ENCODE measurements at regions not wholly inside any gene's neighbourhood (a gene's known extent, or its start where the extent isn't known, plus 50 kb on each side); places are given as distances from the start of the nearest gene placed in this dataset.
"Not testable (repeated sequence)": the region's sequence is repeated elsewhere in the genome, so short reads cannot be mapped to it uniquely, and the experiment has no call there.

DNA sequence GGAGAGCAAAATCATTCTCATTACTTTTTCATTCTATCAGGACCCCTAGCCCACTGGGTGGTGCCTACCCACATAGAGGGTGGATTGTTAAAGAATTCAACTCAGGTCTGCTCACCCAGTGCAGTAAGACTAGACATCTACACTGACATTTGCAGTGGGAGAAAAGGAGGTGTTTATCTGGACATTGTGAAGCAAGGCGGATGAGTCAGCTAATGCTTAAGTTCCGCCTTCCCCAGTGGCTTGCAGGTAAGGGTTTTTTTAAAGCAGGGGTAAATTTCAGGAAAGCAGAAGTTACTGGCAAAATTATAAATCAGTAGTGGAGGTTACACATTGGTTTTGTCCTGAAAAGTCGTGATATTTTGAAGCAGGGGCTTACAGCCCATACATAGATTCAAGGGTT, 359.2 kb upstream of the NPAP1 start:
- not testable (repeated sequence) for DNase-seq

DNA sequence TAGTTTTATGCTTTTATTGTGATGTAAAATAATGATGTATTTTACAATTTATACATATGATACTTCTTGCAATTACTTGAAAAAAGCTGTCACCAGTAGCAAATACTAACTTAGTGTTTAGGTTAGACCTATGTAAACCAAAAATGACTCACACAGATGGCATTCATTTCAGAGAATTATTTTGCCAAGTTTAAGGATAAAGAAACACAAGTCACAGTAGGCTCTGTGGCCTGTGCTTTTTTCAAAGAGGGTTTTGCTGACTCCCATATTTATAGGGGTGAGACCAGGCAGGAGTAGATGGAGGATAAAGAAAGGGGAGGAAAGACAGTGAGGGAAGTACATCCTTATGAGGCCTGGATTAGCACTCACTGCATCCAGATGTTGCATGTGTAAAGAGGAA, 356.6 kb upstream of the NPAP1 start:
- peak; percentile 0 for DNase-seq

DNA sequence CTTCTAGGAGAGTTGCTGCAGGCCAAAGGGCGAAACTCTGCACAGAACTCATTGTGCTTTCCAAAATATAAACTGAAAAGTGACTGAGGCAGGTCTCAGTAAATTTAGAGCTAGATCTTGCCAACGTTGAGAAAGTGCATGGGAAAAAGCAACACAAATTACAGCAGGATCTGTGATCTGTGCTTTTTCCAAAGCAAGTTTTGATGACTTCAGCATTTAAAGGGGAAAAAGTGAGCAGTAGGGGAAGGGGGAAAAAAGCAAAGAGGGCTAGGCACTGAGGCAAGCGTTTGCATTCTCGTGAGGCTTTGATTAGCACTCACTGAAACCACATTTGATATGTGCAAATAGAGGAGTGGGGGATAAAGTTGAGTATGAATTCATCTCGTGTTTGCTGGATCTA, 351.5 kb upstream of the NPAP1 start:
- DNase-seq, result not testable (repeated sequence)

DNA sequence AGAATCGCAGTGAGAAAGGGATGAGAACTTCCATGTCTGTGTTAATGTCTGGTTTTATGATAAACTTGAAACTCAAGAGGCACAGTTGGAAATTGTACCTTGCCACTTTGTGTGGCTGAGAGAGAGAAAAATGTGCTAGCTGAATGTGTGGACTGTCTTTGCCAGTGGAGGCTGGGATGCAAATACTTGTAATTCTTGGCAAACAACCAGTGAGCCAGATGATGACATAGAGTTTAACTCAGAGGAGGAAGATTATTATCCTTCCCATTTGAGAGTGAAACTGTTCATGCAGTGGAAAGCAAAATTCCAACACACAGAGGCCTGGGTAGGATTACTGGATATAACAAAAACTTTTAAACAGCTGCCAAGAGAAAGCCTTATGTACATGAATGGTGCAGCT, 349.1 kb upstream of the NPAP1 start:
- peak; percentile 26 for DNase-seq

DNA sequence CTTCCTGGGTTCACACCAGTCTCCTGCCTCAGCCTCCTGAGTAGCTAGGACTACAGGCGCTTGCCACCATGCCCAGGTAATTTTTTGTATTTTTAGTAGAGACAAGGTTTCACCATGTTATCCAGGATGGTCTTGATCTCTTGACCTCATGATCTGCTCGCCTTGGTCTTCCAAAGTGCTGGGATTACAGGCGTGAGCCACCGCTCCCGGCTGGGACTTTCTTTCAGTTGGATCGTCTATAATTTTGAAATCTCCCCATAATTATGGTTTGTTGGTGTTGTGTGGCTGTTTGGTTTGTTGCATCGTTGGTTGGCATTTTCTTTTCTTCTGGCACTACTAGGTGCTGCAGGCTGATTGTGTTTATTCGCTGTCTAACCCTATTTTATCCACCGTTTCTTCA, 343.6 kb upstream of the NPAP1 start:
- DNase-seq, result not testable (repeated sequence)

DNA sequence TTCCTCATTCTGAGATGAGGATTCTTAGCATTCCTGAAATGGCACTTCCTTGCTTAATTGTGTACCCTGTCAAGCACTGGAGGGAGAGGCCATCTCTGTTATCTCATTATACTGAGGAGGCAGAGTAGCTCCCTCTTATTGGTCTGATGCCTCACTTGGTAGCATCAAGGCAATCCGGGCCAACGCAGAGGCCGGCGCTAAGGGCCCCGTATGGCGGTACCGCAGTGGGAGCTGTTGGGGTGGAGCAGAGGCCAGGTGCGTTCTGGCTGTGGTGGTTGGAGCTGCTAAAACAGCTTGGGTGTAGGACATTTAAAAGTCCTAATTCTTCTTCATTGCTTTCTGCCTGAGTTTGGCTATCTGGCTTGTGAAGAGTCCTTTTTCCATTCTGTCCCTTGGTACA, 333.7 kb upstream of the NPAP1 start:
- not testable (repeated sequence) for DNase-seq

DNA sequence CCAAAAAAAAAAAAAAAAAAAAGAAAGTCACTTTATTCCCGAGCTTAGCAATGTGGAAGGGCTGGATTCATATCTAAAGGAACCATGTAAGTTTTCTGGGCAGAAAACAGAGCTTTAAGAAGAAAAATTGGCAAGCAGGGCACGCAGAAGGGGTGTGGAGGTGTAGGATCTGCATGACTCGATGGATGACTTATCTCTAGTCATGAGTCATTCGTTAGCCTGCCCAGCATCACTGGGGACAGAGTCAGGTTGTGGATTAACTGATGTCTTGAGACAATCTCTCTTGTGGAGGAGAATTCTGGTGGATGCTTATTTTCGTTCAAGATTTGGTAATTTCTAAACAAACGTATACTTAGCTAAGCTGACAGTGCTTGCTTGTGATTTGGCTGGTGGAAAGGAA, 322.8 kb upstream of the NPAP1 start:
- not testable (repeated sequence) for DNase-seq

DNA sequence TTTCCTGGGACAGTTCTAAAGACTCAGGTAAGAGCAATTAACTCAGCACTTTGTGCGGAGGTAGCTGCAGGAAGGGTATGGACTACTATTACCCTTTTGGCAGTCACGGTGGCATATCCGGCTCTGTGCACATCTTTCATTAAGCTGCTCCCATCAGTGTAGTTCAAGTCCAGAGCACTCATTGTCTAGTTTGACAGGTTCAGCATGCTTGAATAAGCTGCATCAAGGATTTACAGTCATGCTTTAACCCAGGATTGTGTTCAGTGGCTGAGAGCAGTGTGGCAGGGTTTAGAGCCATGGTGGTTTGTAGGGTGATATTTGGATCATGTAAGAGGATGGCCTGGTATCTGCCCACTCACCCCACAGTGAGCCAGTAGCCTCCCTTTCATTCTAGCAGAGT, 294.5 kb upstream of the NPAP1 start:
- not testable (repeated sequence) for DNase-seq

DNA sequence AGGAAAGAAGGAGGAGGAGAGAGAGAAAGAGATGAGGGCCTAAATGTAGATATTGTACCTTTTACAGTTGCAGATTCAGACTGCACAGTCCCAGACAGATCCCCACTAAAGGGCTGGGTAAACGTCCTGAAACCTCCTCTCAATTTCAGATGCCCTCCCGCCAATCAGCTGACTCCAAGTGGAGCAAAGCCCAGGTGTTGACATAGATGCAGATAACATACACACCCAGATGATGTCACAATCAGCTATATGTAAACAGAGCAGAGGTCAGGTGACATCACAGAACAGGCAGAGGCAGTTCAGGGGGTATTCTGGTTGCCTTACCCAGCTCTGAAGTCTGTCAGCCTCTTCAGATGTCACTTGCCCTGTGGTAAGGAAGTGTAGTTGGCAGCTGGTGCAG, 290.3 kb upstream of the NPAP1 start:
- not testable (repeated sequence) for DNase-seq

DNA sequence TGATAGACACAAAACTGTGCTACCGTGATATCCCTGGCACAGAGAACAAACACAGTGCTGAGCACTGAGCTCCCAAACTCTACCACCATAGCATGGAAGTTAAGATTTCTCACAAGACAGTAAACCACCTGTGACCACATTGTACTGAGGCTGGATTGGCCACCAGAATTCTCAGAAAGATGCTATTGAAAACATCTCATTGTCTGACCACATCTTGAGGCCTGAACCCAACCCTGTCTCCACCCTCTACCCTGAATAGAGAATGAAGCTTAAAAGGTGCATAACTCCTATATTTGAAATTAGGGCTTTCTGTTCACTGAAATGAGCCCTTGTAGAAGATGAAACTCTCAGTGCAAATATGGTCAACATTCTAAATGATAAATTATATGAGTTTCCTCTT, 281.3 kb upstream of the NPAP1 start:
- DNase-seq, result no peak

DNA sequence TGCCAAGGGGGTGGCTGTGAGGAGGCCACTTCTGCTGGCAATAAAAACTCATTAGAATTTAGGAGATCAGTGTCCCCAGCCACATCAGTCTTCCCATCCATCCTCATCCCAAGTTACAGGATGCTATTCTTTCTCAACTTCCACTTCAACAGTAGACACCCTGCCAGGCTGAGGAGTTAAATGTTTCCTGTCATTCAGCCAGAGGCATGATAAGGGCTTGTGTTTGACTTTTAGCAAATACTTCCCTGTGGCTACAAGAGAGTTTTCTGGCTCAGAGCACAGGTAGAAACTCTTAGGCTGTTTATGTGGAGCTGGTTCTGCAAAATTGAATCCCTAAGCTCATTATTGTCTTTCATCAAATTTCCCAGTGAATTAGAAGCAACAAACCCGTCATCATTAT, 262.9 kb upstream of the NPAP1 start:
- not testable (repeated sequence) for DNase-seq

DNA sequence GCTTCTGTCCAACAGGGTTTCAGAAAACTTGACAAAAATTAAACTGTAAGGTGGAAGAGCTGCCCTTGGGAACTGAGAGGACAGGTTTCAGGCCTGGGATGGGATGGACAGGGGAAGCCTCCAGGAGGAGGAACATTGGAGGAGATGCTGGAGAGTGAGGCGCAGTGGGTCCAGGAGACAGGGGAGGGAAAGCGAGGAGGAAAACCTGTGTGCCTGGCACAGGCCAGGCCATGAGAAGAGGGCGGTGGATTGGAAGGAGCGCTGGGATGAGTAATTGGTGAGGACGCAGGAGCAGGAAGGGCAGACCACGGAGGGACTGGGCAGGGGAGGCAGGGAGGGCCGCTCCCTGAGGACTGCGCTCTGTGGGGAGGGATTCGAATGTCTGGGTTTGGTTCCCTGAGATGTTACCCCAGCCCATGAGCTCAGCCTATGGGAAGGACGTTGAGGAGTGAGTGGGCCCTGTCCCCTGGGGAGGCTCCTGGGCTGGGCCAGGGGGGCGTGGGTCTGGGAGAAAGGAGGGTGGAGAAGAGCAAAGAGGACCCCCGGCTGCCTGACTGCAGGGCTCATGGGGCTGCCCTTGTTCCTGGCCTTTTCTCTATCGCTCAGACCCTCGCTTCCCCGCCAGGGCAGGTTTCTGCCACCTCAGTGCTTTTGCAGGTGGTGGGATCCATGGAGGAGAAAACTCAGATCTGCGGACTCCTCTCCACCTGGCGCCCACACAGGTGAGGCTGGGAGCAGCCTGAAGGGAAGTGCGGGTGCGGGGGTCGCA, 249.1 kb upstream of the NPAP1 start:
- not testable (repeated sequence) for DNase-seq

DNA sequence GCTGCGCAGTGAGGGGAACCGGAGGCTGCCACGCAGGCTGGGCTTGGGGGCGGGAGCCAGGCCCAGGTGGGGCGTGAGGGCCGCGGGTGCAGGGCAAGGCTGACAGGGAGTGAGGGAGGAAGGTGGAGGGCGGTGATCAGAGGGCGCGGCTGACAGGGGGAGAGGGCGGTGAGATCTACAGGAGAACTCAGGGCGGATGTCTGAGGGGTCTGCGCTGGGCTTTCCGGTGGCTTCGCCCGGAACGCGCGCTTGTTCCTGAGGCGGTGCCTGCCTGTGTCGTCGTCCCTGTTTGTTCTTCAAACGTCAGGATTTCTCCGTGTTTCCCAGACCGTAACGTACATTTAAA, 248.5 kb upstream of the NPAP1 start:
- not testable (repeated sequence) for DNase-seq

DNA sequence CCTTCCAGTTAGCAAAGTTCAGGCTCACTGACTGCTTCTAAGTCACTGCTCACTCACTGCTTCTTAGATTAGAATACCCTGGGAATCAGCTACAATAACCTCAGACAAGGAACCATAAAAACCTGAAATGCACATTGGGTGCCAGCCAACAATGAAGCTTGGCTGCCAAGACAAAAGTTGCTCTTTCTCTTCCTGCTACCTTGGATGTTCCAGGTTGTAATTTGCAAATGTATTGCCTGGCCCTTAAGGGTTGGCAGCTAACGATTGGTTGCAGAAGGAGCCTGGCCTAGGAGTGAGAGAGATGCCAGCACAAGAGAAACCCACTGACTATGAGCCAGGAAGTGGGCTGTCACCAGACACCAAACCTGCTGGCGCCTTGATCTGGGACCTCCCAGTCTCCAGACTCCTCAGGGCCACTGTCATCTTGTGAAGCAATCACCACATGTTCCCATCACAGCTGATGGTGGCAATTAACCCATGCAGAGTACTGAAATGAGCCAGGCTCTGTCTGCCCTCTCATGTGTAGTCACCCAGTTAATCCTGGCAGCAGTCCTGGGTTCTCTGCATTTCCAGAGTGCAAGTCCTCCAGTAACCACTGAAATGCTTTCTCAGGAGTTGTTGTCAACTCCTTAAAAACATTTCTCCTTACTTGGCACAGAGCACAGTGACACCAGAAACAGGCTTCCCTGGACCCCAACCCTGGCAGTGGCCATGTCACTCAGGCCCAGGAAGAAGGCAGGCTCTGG, 240.3 kb upstream of the NPAP1 start:
- not testable (repeated sequence) for DNase-seq

DNA sequence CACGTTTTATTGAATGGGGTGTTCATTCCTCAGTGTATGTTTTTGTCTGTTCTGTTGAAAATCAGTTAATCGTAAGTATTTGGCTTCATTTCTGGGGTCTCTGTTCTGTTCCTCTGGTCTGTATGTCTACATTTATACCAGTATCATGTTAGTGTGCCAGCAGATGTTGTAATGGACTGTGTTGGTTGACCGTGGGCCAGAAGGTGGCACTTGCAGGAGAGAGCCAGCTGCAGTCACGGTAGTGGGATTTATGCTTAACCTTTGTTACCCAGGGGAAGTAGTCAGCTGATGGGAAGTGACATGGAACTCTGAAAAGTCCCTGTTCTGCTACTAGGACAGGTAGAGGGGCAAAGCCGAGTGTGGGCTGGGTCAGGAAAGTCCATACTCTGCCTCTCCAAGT, 238.3 kb upstream of the NPAP1 start:
- not testable (repeated sequence) for DNase-seq

DNA sequence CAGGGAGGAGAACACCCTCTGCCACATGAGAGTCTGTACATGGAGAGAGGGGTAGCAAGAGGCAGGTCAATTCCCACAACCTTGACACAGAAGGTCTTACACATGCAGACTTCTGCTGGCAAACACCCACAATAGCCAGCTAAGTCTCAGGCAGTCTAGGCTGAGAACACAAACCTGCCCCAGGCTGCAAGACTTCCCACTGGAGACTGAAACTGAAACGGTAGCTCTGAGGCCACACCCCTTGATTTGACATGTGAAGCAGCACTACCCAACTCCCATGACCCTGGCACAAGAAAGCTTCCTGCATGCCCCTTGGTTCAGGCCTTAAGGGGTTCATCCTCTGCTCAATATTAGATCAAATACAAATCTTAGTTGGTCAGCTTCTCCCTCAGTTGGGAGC, 237.8 kb upstream of the NPAP1 start:
- not testable (repeated sequence) for DNase-seq

DNA sequence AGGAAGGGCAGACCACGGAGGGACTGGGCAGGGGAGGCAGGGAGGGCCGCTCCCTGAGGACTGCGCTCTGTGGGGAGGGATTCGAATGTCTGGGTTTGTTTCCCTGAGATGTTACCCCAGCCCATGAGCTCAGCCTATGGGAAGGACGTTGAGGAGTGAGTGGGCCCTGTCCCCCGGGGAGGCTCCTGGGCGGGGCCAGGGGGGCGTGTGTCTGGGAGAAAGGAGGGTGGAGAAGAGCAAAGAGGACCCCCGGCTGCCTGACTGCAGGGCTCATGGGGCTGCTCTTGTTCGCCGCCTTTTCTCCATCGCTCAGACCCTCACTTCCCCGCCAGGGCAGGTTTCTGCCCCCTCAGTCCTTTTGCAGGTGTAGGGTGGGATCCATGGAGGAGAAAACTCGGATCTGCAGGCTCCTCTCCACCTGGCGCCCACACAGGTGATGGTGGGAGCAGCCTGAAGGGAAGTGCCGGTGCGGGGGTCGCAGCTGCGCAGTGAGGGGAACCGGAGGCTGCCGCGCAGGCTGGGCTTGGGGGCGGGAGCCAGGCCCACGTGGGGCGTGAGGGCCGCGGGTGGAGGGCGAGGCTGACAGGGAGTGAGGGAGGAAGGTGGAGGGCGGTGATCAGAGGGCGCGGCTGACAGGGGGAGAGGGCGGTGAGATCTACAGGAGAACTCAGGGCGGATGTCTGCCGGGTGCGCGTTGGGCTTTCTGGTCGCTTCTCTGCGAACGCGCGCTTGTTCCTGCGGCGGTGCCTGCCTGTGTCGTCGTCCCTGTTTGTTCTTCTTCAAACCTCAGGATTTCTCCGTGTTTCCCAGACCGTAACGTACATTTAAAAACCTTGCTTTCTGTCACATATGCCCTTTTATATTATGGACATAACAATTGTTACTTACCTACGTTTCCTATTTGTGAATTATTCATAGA, 198.2 kb upstream of the NPAP1 start:
- DNase-seq, result not testable (repeated sequence)

DNA sequence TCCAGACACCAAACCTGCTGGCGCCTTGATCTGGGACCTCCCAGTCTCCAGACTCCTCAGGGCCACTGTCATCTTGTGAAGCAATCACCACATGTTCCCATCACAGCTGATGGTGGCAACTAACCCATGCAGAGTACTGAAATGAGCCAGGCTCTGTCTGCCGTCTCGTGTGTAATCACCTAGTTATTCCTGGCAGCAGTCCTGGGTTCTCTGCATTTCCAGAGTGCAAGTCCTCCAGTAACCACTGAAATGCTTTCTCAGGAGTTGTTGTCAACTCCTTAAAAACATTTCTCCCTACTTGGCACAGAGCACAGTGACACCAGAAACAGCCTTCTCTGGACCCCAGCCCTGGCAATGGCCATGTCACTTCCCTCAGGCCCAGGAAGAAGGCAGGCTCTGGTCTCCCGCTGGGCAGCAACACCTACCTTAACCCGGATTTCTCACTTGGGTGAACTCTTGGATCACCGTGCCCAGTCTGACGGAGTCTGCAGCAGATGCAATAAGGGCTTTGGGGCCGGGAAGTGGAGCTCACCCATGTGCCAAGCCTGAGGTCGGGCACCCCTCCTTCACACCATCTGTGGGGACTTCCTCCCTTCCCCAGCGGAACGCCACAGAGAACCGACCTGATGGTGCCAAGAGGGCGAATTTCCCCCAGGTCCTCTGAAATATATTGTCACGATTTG, 189.5 kb upstream of the NPAP1 start:
- not testable (repeated sequence) for DNase-seq

DNA sequence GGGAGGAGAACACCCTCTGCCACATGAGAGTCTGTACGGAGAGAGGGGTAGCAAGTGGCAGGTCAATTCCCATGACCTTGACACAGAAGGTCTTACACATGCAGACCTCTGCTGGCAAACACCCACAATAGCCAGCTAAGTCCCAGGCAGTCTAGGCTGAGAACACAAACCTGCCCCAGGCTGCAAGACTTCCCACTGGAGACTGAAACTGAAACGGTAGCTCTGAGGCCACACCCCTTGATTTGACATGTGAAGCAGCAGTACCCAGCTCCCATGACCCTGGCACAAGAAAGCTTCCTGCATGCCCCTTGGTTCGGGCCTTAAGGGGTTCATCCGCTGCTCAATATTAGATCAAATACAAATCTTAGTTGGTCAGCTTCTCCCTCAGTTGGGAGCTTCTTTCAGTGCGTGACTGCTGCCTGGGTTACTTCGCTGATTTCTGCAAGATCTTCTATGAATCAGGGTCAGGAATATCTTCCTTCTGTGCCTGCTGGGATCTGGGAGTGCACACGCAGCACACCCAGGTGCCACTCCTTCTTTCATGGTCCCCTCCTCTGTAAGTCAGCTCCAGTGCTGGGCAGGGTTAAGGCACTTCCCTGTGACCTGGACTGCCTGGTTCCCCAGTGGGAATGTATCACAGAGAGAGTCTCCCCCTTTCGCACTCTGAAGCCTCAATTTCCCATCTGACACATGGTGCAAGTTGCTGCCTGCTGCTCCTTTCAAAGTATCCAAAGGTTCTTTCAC, 187.2 kb upstream of the NPAP1 start:
- not testable (repeated sequence) for DNase-seq

DNA sequence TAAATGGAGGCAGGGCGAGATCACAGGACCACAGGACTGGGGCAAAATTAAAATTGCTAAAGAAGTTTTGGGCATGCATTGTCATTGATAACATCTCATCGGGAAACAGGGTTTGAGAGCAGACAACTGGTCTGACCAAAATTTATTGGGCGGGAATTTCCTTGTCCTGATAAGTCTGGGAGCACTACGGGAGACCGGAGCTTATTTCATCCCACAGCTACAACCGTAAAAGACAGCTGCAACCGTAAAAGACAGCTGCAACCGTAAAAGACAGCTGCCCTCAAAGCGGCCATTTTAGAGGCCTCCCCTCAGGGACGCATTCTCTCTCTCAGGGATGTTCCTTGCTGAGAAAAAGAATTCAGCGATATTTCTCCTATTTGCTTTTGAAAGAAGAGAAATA, 170.4 kb upstream of the NPAP1 start:
- not testable (repeated sequence) for DNase-seq

DNA sequence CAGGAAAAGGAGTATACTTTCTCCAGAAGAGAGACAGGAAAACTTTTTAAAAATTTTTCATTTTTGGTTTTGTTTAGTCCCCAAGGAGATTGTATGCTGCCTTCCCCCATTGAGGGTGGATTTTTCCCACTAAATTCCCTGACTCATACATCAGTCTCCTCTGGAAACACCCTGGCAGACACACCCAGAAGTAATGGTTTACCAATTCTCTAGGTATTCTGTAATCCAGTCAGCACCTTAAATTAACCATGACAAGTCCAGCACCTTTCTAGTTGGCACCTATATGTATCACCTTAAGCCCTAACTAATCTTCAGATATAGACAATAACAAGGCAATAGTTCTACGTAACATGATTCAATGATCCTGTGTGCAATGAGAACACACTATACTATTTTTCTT, 165.9 kb upstream of the NPAP1 start:
- not testable (repeated sequence) for DNase-seq

DNA sequence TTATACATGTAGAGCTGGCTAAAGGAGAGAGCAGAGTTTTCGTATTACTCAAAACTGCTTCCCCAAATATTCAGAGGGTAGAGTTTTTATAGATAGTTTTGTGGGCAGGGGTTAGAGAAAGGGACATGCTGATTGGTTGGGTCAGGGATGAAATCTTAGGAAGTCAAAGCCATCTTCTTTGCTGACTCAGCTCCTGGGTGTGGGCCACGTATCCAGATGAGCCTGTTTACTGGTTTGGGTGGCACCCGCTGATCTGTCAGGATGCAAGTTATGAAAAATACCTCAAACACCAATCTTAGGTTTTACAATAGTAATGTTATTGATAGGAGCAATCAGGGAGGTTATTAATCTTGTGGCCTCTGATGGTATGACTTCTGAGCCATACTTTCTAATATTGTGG, 164.0 kb upstream of the NPAP1 start:
- DNase-seq, result not testable (repeated sequence)
